GM18868 (cell line): ENCODE measurements at regions not wholly inside any gene's neighbourhood (a gene's known extent, or its start where the extent isn't known, plus 50 kb on each side); places are given as distances from the start of the nearest gene placed in this dataset.
A peak's percentile ranks its signal among the peaks of the same experiment; 100 is the strongest.
"Not testable (repeated sequence)": the region's sequence is repeated elsewhere in the genome, so short reads cannot be mapped to it uniquely, and the experiment has no call there.

Experiments used
- ATAC-seq: cut with Tn5 transposase; IDR thresholded peaks from one replicate; pipeline ENCODE4 v1.9.1; 2021; ENCODE audit warnings: mild to moderate bottlenecking, moderate library complexity; ENCODE audit not compliant: unreplicated experiment

DNA sequence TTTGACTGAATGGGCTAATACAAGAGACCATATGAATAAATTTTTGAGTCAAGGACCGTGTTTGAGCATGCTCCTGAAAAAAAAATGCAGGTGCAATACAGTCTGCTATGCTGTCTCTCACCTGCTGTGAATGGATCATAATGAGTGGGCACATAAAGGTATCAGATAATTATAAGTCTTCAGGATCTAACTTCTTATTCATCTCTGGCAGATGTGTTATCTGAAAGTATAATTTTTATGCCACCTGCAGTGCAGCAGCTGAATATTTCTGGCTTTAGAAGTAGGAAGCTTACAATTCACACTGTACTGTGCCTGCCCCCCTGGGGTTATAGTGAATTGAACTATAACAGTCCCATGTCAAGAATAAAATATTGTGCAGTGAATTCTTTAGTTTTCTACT, 333.3 kb downstream of the MRPL39 start:
- no peak for ATAC-seq

- ATAC-seq, result no peak
These were observed 352.6 kb downstream of the MRPL39 start for GRCh38 chr21:25254491-25255174.

- ATAC-seq, result no peak
These were observed 360.7 kb downstream of the MRPL39 start for GRCh38 chr21:25246546-25246945.

DNA sequence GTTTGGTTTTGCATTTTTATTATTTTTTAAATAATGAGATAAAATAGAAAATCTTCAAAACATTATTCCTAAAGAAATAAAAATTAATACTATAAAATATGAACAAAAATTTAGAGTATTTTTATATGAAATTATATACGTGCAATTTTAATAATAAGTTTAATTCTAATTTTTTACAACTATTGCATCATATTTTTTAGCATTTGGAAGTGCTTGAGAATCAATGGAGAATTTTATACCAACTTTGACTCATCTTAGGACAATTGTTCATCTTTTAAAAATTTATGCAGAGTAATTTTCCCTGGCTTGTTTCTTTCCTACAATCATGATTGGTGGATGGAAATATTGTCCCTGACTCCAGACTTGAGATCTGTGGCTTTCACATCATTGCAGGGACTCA, 362.5 kb downstream of the MRPL39 start:
- ATAC-seq, result no peak

GRCh38 chr21:25243808-25244207, 363.5 kb downstream of the MRPL39 start:
- no peak for ATAC-seq

GRCh38 chr21:25240974-25241373, 366.3 kb downstream of the MRPL39 start:
- ATAC-seq, result peak; percentile 66

DNA sequence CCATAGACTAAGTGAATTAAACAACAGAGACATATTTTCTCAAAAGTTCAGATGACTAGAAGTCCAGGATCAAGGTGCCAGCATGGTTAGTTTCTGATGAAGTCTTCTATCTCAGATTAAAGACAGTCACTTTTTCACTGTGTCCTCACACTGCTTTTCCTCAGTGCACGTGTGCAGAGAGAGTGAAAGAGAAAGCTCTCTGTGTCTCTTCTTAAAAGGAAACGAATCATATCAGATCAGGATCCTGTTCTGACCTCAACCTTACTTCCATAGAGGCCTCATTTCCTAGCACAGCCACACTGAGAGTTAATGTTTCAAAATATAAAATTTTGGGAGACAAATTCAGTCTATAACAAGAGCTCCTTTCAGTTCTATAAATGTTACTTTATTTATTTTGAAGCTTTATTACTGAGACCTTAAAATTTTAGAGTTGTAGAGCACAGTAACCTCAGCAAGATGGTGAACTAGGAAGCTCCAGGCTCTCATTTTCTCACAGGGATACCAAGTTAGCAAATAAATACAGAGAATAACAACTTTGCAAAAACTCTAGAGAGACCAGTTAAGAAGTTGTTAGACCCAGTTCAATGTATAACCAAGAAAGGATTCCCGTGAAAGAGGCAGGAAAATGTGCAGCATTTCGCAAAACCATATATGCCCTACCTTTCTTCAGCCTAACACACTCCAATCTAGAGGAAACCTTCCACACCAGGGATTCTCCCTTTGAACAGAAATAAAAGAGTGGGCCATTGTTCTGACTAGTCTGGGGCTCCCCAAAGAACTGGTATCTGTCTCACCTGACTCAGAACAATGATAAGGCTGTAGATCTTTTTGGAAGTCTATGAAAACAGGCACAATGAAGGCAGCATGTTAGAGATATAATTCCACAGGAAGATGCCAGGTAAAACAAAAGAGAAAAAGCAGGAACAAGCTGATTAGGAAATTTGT, 372.2 kb downstream of the MRPL39 start:
- peak; percentile 50 for ATAC-seq

GRCh38 chr21:25220954-25221353, 386.3 kb downstream of the MRPL39 start:
- ATAC-seq, result no peak

GRCh38 chr21:25220169-25220568, 387.1 kb downstream of the MRPL39 start:
- no peak for ATAC-seq

DNA sequence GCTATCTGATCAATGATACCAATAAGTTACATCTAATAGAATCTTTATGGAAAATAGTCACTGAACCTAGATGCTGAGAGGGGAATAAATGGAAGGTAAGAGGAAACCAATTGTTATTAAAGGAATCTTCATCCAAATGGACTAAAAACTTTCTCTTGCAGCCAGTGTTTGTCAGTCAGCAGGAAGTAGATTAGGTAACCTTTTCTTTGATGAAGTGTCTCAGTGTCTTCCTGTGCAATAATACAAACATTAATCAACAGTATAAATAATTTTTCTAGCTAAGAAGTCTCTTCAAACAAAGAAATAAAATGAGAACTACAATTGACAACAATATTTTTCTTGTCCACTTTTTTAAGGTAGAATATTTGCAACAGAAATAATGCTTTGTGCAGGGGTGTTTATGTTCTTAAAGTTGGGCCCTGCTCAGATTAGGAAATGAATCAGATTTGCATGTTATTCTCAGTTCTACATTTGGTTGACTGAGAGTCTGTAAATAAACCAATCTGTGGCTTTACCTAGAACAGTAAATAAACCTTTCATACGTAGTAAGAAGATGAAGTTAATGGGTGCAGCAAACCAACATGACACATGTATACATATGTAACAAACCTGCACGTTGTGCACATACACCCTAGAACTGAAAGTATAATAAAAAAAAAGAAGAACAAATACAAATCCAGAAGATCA, 391.4 kb downstream of the MRPL39 start:
- ATAC-seq, result peak; percentile 97

DNA sequence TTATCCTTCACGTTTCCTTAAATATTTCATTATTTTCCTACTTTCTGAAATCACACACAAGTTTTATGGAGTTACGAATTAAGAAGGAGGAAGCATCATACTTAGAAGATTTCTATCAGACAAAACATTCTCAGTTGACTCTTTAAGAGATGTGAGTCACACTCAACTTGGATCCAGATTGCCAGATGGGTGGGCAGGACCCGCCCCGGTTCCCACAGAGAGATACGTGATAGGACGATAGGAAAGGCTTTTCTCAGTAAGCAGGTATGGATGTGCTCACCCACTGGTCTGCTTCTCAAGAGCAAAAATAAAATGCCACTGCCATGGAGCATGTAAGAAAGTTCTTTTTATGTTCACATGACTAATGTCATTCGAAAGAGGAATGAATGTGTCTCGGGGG, 392.6 kb downstream of the MRPL39 start:
- no peak for ATAC-seq

GRCh38 chr21:25199944-25200343, 407.3 kb downstream of the MRPL39 start:
- no peak for ATAC-seq

DNA sequence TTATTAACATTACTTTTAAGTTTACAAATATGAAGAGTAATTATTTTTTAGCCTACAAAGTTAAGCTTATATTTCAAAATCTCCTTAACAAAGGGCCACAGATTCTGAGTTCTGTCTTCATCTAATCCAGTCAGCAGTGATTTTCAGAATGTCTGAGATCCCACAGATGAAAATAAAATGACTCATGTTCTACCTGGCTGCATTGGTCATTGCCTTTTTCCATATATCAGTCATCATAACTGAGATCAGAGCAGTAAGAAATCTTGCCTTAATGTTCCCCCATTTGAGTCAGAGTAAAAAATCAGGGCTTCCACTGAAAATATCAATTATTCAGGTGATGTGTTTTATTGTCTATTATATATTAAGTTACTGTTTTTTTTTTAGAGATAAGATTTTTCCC, 416.1 kb downstream of the MRPL39 start:
- peak; percentile 69 for ATAC-seq

DNA sequence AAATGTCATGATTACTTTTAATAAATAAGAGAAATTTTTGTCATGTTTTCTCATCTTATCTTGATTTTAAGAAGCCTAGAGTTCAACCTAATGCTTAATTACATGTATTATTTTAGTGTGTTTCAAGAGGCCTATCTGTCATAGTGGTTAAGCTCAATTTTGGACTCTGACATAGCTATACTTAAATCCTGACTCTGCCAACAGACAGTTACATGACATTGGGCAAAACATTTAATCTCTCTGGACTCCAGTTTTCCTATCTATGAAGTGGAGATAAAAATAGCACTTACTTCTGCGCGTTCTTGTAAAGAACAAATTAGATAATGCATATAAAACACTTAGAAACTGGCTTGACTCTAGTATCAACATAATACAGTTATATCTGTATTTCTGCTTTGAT, 417.8 kb downstream of the MRPL39 start:
- no peak for ATAC-seq

GRCh38 chr21:25188677-25189079, 418.6 kb downstream of the MRPL39 start:
- peak; percentile 84 for ATAC-seq

- ATAC-seq, result no peak
These were observed 421.0 kb downstream of the MRPL39 start for GRCh38 chr21:25186273-25186672.

DNA sequence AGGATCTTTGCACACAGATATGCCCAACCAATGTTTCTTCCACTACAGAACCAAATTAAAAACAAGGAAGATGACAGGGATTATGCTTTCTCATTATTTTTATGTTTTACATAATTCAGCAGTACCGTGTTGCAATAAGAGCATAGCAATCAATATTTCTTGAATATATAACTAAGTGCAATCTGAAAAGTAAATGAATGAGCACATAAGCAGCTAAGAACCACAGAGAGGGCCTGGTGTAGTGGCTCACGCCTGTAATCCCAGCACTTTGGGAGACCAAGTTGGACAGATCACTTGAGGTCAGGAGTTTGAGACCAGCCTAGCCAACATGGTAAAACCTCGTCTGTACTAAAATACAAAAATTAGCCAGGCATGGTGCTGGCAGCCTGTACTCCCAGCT, 423.7 kb downstream of the MRPL39 start:
- no peak for ATAC-seq

DNA sequence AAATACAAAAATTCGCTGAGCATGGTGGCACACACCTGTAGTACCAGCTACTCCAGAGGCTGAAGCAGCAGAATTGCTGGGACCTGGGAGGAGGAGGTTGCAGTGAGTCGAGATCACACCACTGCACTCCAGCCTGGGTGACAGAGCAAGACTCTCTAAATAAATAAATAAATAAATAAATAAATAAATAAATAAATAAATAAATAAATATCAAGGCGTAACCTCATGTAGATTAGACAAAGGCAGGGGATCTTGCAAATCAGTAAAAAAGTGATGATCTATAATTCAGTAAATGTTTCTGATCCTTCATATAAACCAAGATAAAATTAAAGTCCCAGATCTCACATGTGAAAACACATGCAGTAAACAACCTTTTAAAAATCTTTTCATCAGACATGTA, 425.6 kb downstream of the MRPL39 start:
- ATAC-seq, result not testable (repeated sequence)

DNA sequence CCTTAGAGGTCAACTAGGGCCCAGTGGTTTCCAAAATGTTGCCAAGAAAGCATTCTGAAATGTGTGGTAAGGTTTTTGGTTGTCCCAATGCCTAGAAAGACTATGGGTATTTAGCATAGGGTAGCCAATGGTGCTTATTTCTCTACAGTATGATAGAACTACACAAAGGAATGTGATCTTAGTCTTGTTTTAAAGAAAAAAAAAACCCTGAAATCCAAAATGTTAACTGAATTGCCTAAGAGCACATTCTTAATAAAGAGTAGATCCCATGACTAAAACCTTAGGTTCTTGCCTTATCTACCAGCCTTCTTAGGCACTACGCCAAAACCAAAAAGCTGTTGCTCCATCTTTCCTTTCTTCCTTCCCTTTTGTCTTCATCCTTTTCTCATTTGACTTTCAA, 428.2 kb downstream of the MRPL39 start:
- no peak for ATAC-seq

- ATAC-seq, result peak; percentile 95
These were observed 430.5 kb downstream of the MRPL39 start for GRCh38 chr21:25176637-25177412.

DNA sequence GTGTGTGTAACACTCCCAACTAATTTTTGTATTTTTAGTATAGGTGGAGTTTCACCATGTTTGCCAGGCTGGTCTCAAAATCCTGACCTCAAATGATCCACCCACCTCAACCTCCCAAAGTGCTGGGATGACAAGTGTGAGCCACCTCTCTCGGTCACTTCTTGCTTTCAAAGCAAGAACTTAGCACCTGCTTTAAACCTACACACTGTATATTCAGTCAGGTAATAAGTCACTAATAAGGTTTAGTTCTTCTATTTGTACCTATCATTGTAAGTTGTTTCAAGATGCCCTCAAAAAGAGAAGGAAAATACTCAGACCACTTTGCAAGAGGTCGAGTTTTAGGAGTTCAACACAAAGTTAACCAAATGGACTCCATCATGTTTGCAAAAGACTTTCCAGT, 431.3 kb downstream of the MRPL39 start:
- no peak for ATAC-seq
